ENCODE measurements at regions not wholly inside any gene's neighbourhood (a gene's known extent, or its start where the extent isn't known, plus 50 kb on each side); places are given as distances from the start of the nearest gene placed in this dataset.

GRCh38 chr7:25895792-25896171, 256.2 kb upstream of the NFE2L3 start:
- TF ChIP-seq, protein P1, sequence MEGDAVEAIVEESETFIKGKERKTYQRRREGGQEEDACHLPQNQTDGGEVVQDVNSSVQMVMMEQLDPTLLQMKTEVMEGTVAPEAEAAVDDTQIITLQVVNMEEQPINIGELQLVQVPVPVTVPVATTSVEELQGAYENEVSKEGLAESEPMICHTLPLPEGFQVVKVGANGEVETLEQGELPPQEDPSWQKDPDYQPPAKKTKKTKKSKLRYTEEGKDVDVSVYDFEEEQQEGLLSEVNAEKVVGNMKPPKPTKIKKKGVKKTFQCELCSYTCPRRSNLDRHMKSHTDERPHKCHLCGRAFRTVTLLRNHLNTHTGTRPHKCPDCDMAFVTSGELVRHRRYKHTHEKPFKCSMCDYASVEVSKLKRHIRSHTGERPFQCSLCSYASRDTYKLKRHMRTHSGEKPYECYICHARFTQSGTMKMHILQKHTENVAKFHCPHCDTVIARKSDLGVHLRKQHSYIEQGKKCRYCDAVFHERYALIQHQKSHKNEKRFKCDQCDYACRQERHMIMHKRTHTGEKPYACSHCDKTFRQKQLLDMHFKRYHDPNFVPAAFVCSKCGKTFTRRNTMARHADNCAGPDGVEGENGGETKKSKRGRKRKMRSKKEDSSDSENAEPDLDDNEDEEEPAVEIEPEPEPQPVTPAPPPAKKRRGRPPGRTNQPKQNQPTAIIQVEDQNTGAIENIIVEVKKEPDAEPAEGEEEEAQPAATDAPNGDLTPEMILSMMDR (conservative IDR thresholded peaks at IDR 0.05 in 1 of 2, IDR thresholded peaks at IDR 0.05 in 1 of 2; ENCODE audit: low read depth in 1 of 2, low read length in 2 of 2), result no peak
- TF ChIP-seq EZH2 (IDR thresholded peaks at IDR 0.05; ENCODE audit: low read length, missing control alignments), result no peak
